ENCODE measurements at regions not wholly inside any gene's neighbourhood (a gene's known extent, or its start where the extent isn't known, plus 50 kb on each side); places are given as distances from the start of the nearest gene placed in this dataset.

DNA sequence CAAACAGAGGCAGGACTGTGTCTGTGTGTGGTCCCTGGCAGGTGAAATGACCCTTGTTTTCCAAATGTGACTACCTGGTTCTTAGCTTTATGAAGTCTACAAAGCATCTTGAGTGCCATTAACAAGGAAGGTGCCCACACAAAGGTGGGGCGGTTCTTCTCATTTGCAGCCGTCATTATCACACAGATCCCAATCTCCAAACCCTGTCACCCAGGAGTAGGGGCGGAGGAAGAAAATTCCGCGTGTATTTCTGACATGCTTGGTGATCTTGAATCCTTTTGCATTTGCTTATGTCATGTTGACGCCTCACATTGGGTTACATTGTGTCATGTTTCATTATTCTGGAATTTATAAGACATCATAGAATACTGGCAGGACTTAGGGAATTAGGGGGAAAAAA is 277.3 kb downstream of the VRK1 start:
- H3K27ac Mint-ChIP-seq, result no peak overlapping the region
- H3K4me1 ChIP-seq (ENCODE audit: control insufficient read depth, insufficient read depth, low read length), result no peaks in the 10 kb centered on the region
- H3K4me3 Mint-ChIP-seq, result no peak overlapping the region
- H3K36me3 Mint-ChIP-seq (ENCODE audit: low read depth), result no peaks in the 10 kb centered on the region
- H3K27me3 ChIP-seq (ENCODE audit: control insufficient read depth, insufficient read depth, low read length, poor library complexity, severe bottlenecking), result no peaks in the 10 kb centered on the region
- no peak overlapping the region for H3K4me3 ChIP-seq (ENCODE audit: low read length)
- H3K27me3 Mint-ChIP-seq (ENCODE audit: insufficient read depth), result peaks cover 5% of the 10 kb centered on the region
- WGBS, 2 experiments (ENCODE audit: insufficient coverage in 1 of 2, insufficient read length in 1 of 2), result 80 to 94% methylated on average over 1 to 6 of the region's 6 CpGs
- H3K9ac ChIP-seq (ENCODE audit: extremely low read depth, low read length, poor library complexity, severe bottlenecking), result no peak overlapping the region
- H3K4me1 Mint-ChIP-seq, result peaks cover 7% of the 10 kb centered on the region
- H3K9me3 ChIP-seq (ENCODE audit: control insufficient read depth, low read length), result no peaks in the 10 kb centered on the region
- peaks cover 8% of the 10 kb centered on the region for H3K9me3 Mint-ChIP-seq
- no peak for DNase-seq
- no peak overlapping the region for H3K27ac ChIP-seq (ENCODE audit: low read depth, low read length)
- no peak for TF ChIP-seq CTCF (conservative IDR thresholded peaks at IDR 0.05)
- no peaks in the 10 kb centered on the region for H3K36me3 ChIP-seq (ENCODE audit: control insufficient read depth, insufficient read depth, low read length)

GRCh38 chr14:97074856-97075255 is 277.7 kb downstream of the VRK1 start:
- 87 to 92% methylated on average over 2 to 6 of the region's 6 CpGs for WGBS, 2 experiments (ENCODE audit: insufficient coverage in 1 of 2, insufficient read length in 1 of 2)
- H3K9me3 ChIP-seq (ENCODE audit: control insufficient read depth, low read length), result no peaks in the 10 kb centered on the region
- H3K27me3 ChIP-seq (ENCODE audit: control insufficient read depth, insufficient read depth, low read length, poor library complexity, severe bottlenecking), result no peaks in the 10 kb centered on the region
- no peak for DNase-seq
- H3K4me3 Mint-ChIP-seq, result no peak overlapping the region
- no peaks in the 10 kb centered on the region for H3K36me3 Mint-ChIP-seq (ENCODE audit: low read depth)
- TF ChIP-seq CTCF (conservative IDR thresholded peaks at IDR 0.05), result no peak
- peaks cover 8% of the 10 kb centered on the region for H3K9me3 Mint-ChIP-seq
- no peak overlapping the region for H3K9ac ChIP-seq (ENCODE audit: extremely low read depth, low read length, poor library complexity, severe bottlenecking)
- H3K4me3 ChIP-seq (ENCODE audit: low read length), result no peak overlapping the region
- H3K36me3 ChIP-seq (ENCODE audit: control insufficient read depth, insufficient read depth, low read length), result no peaks in the 10 kb centered on the region
- no peaks in the 10 kb centered on the region for H3K4me1 ChIP-seq (ENCODE audit: control insufficient read depth, insufficient read depth, low read length)
- H3K4me1 Mint-ChIP-seq, result peaks cover 7% of the 10 kb centered on the region
- no peak overlapping the region for H3K27ac Mint-ChIP-seq
- H3K27ac ChIP-seq (ENCODE audit: low read depth, low read length), result no peak overlapping the region
- peaks cover 5% of the 10 kb centered on the region for H3K27me3 Mint-ChIP-seq (ENCODE audit: insufficient read depth)

DNA sequence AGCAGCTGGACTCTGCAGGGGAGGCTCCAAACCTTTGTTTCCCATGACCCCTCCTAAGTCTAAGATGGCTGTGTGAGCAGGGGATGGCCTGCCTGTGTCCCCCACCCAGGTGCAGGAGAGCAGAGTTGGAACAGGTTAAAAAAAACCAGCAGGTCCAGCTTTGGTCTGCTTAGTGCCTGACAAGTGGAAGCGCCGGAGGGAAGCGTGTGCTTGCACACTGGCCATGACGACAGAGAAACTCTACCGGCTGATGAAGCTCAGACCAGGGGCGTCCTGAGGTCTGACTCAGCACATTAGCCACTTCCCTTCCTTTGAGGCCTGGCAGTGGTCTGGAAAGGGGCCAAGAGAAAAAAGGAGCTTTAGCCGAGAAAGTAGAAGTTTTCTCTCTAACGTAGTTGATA is 280.1 kb downstream of the VRK1 start:
- Histone ChIP-seq H3K9me3 (ENCODE audit: control insufficient read depth, low read length) (no peaks in the 10 kb centered on the region), H3K36me3 (ENCODE audit: control insufficient read depth, insufficient read depth, low read length) (no peaks in the 10 kb centered on the region), H3K4me3 (ENCODE audit: low read length) (no peak overlapping the region), H3K9ac (ENCODE audit: extremely low read depth, low read length, poor library complexity, severe bottlenecking) (no peak overlapping the region), H3K27ac (ENCODE audit: low read depth, low read length) (no peak overlapping the region), H3K4me1 (ENCODE audit: control insufficient read depth, insufficient read depth, low read length) (no peaks in the 10 kb centered on the region), H3K27me3 (ENCODE audit: control insufficient read depth, insufficient read depth, low read length, poor library complexity, severe bottlenecking) (no peaks in the 10 kb centered on the region)
- Mint-ChIP-seq H3K4me3 (no peak overlapping the region), H3K27me3 (ENCODE audit: insufficient read depth) (peaks cover 4% of the 10 kb centered on the region), H3K36me3 (ENCODE audit: low read depth) (no peaks in the 10 kb centered on the region), H3K9me3 (peaks cover 9% of the 10 kb centered on the region), H3K4me1 (peaks cover 7% of the 10 kb centered on the region), H3K27ac (no peak overlapping the region)
- TF ChIP-seq CTCF (conservative IDR thresholded peaks at IDR 0.05), result no peak
- DNase-seq, result no peak
- WGBS, 2 experiments (ENCODE audit: insufficient coverage in 1 of 2, insufficient read length in 1 of 2), result 89 to 91% methylated on average over 8 of the region's 8 CpGs

Measured in endodermal cell (in vitro differentiated cells).